A549 (cell line): ENCODE measurements at regions not wholly inside any gene's neighbourhood (a gene's known extent, or its start where the extent isn't known, plus 50 kb on each side); places are given as distances from the start of the nearest gene placed in this dataset.

Experiments
- BHLHE40 ChIP-seq: IDR thresholded peaks from 2 replicates; pipeline ENCODE4 v1.6.1; 2012; ENCODE audit warnings: low read depth, low read length, inconsistent platforms
- CEBPB ChIP-seq, 2 experiments: fragments of >200 bp in 1 of 2; sonication (Bioruptor Twin) in 1 of 2; formaldehyde crosslinking in 1 of 2; IDR thresholded peaks; 2 replicates each; pipeline ENCODE4 v1.6.1; 2012 to 2016
- CHD2 ChIP-seq: fragments of 150-350 bp; IDR thresholded peaks from 2 replicates; pipeline ENCODE4 v1.6.1; 2014; ENCODE audit warnings: low read length; ENCODE audit not compliant: partially characterized antibody
- CTCF ChIP-seq: fragments of >200 bp; sonication (Bioruptor Twin); formaldehyde crosslinking; IDR thresholded peaks from 3 replicates; pipeline ENCODE4 v1.5.1; 2016
- E2F6 ChIP-seq: IDR thresholded peaks from 2 replicates; pipeline ENCODE4 v1.6.1; 2012; ENCODE audit warnings: low read depth, borderline replicate concordance
- KDM1A ChIP-seq: fragments of 200-600 bp; sonication (generic); IDR thresholded peaks from 2 replicates; pipeline ENCODE4 v1.6.1; 2016; ENCODE audit warnings: low read depth, mild to moderate bottlenecking
- TP53 ChIP-seq: fragments of 250-450 bp; sonication (Bioruptor Pico); IDR thresholded peaks from 2 replicates; pipeline ENCODE4 v1.5.0; 2021; ENCODE audit warnings: mild to moderate bottlenecking, moderate library complexity
- ZSCAN20 ChIP-seq: fragments of 250-450 bp; sonication (Bioruptor Pico); IDR thresholded peaks from 2 replicates; pipeline ENCODE4 v1.8.0; 2022; ENCODE audit warnings: mild to moderate bottlenecking, moderate library complexity
- TF ChIP-seq, protein P1 (sequence below): fragments of 150-350 bp; IDR thresholded peaks from 2 replicates; pipeline ENCODE4 v1.6.1; 2014; ENCODE audit warnings: low read depth, mild to moderate bottlenecking, low read length

- TF ChIP-seq ZSCAN20 (CRISPR knock-in tag) (no peak), CTCF (no peak), CHD2 (no peak), E2F6 (no peak), BHLHE40 (no peak), KDM1A (no peak), CEBPB (IDR thresholded peaks at IDR 0.05) (no peak), TP53 (CRISPR knock-in tag) (no peak)
- TF ChIP-seq, protein P1, sequence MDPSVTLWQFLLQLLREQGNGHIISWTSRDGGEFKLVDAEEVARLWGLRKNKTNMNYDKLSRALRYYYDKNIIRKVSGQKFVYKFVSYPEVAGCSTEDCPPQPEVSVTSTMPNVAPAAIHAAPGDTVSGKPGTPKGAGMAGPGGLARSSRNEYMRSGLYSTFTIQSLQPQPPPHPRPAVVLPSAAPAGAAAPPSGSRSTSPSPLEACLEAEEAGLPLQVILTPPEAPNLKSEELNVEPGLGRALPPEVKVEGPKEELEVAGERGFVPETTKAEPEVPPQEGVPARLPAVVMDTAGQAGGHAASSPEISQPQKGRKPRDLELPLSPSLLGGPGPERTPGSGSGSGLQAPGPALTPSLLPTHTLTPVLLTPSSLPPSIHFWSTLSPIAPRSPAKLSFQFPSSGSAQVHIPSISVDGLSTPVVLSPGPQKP, result no peak
Observed at GRCh38 chr7:152574892-152575548, 100.9 kb downstream of the XRCC2 start.
